HepG2 (cell line): ENCODE measurements at regions not wholly inside any gene's neighbourhood (a gene's known extent, or its start where the extent isn't known, plus 50 kb on each side); places are given as distances from the start of the nearest gene placed in this dataset.

ENCODE experiments used
- ATAC-seq: fragments of 200-7000 bp; cut with Tn5 transposase; 3 replicates; pipeline ENCODE4 v1.9.1; 2020; ENCODE audit warnings: mild to moderate bottlenecking, moderate library complexity
- BruUV-seq: library from RNA; stranded (reverse); fragments of 400-500 nt; replicated peaks from 2 replicates; lab custom pipeline; 2021; lab: Mats Ljungman, UMichigan
- CTCF ChIA-PET: fragments of 300-600 bp; formaldehyde crosslinking; extraction: SDS; loops from one replicate; lab custom pipeline; 2021; ENCODE audit warnings: low total read pairs, inconsistent platforms, low intra/inter-chr PET ratio; lab: Yijun Ruan, JAX
- POLR2A ChIA-PET: fragments of 350-600 bp; sonication (Branson Sonifier 250); formaldehyde crosslinking; loops from one replicate; lab custom pipeline; 2020; ENCODE audit warnings: antibody characterized with exemption, inconsistent platforms; lab: Yijun Ruan, JAX
- DNase-seq: peaks from one replicate; pipeline ENCODE4 v3.0.0-alpha.2; 2015; ENCODE audit warnings: low spot score
- FAIRE-seq: peaks from 3 replicates; lab custom pipeline; 2011; peaks lifted over from hg19 to GRCh38; lab: Jason Lieb, UNC
- H2AFZ ChIP-seq: one replicate; pipeline ENCODE4 v1.6.1; 2011; ENCODE audit warnings: low read length, inconsistent platforms
- H3K27ac ChIP-seq: fragments of 300-600 bp; 3 replicates; pipeline ENCODE4 v1.8.0; 2011; ENCODE audit warnings: mixed run types, mild to moderate bottlenecking, mixed read lengths, low read length, inconsistent platforms; ENCODE audit not compliant: insufficient read depth; ENCODE audit errors: extremely low read length
- H3K27me3 ChIP-seq, 2 experiments: fragments of 200-600 bp in 1 of 2; 2 replicates in 1 of 2; 3 replicates in 1 of 2; pipeline versions ENCODE4 v1.6.0 to v1.8.0; 2011; ENCODE audit warnings: low read length in 2 of 2, mild to moderate bottlenecking in 2 of 2, moderate library complexity in 2 of 2, inconsistent platforms in 1 of 2; ENCODE audit not compliant: insufficient read depth in 2 of 2, control insufficient read depth in 1 of 2
- H3K36me3 ChIP-seq, 2 experiments: fragments of 200-600 bp in 1 of 2; replicated peaks in 1 of 2; 2 replicates in 1 of 2; 3 replicates in 1 of 2; pipeline versions ENCODE4 v1.5.1 to v1.8.0; 2011; ENCODE audit warnings: low read length in 2 of 2, inconsistent platforms in 1 of 2; ENCODE audit not compliant: insufficient read depth in 2 of 2, control insufficient read depth in 1 of 2
- H3K4me1 ChIP-seq: 2 replicates; pipeline ENCODE4 v1.5.1; 2012; ENCODE audit warnings: low read length, inconsistent platforms; ENCODE audit not compliant: insufficient read depth
- H3K4me2 ChIP-seq: 2 replicates; pipeline ENCODE4 v1.6.0; 2011; ENCODE audit warnings: low read depth, low read length, inconsistent platforms
- H3K4me3 ChIP-seq, 3 experiments: fragments of 200-600 bp in 1 of 3; sonication (generic), shearing (Covaris generic) in 1 of 3; replicated peaks in 1 of 3; 2 replicates each; pipeline ENCODE4 v1.5.1; 2011 to 2016; ENCODE audit warnings: low read length in 3 of 3, inconsistent platforms in 2 of 3, low read depth in 2 of 3, mild to moderate bottlenecking in 2 of 3, control low read depth in 1 of 3, mixed read lengths in 1 of 3; ENCODE audit not compliant: insufficient read depth in 1 of 3
- H3K79me2 ChIP-seq: one replicate; pipeline ENCODE4 v1.6.1; 2011; ENCODE audit warnings: low read length, inconsistent platforms; ENCODE audit not compliant: insufficient read depth
- H3K9ac ChIP-seq: 2 replicates; pipeline ENCODE4 v1.6.0; 2011; ENCODE audit warnings: mild to moderate bottlenecking, low read depth, low read length, inconsistent platforms; ENCODE audit not compliant: insufficient read depth
- H3K9me3 ChIP-seq: 2 replicates; pipeline ENCODE4 v1.5.1; 2012; ENCODE audit warnings: mild to moderate bottlenecking, low read length
- H4K20me1 ChIP-seq: 2 replicates; pipeline ENCODE4 v1.6.0; 2011; ENCODE audit warnings: inconsistent platforms, mild to moderate bottlenecking, low read length, moderate library complexity; ENCODE audit not compliant: insufficient read depth
- FOXM1 ChIP-seq: sonication (generic); formaldehyde crosslinking; IDR thresholded peaks from 2 replicates; pipeline ENCODE4 v1.5.0; 2020; ENCODE audit warnings: missing genetic modification reagents
- HDAC6 ChIP-seq: fragments of 200-600 bp; sonication (generic); IDR thresholded peaks from 2 replicates; pipeline ENCODE4 v1.7.0; 2017; ENCODE audit warnings: mild to moderate bottlenecking, antibody characterized with exemption, low read length, low read depth
- KDM2A ChIP-seq: sonication (generic); formaldehyde crosslinking; IDR thresholded peaks from 2 replicates; pipeline ENCODE4 v1.4.0; 2020; ENCODE audit warnings: low read depth, missing genetic modification reagents, borderline replicate concordance
- PRMT3 ChIP-seq: sonication (generic); formaldehyde crosslinking; IDR thresholded peaks from 2 replicates; pipeline ENCODE4 v1.8.1; 2022; ENCODE audit warnings: low read depth, mild to moderate bottlenecking, moderate library complexity, missing genetic modification reagents, borderline replicate concordance
- ZFP36L1 ChIP-seq: sonication (generic); formaldehyde crosslinking; IDR thresholded peaks from 2 replicates; pipeline ENCODE4 v1.8.0; 2022; ENCODE audit warnings: mild to moderate bottlenecking, missing genetic modification reagents, moderate library complexity
- ZMYM4 ChIP-seq: sonication (generic); formaldehyde crosslinking; IDR thresholded peaks from 2 replicates; pipeline ENCODE4 v1.8.1; 2023; ENCODE audit warnings: mild to moderate bottlenecking, missing genetic modification reagents
- ZNF225 ChIP-seq: sonication (generic); formaldehyde crosslinking; IDR thresholded peaks from 2 replicates; pipeline ENCODE4 v1.4.0; 2020; ENCODE audit warnings: mild to moderate bottlenecking, missing genetic modification reagents
- ZNF33A ChIP-seq: sonication (generic); formaldehyde crosslinking; IDR thresholded peaks from 2 replicates; pipeline ENCODE4 v1.5.1; 2020; ENCODE audit warnings: missing genetic modification reagents, mild to moderate bottlenecking, moderate library complexity, borderline replicate concordance
- ZNF550 ChIP-seq: sonication (generic); formaldehyde crosslinking; IDR thresholded peaks from 2 replicates; pipeline ENCODE4 v1.4.0; 2020; ENCODE audit warnings: mild to moderate bottlenecking, missing genetic modification reagents, borderline replicate concordance
- ZNF569 ChIP-seq: sonication (generic); formaldehyde crosslinking; IDR thresholded peaks from 2 replicates; pipeline ENCODE4 v1.5.0; 2020; ENCODE audit warnings: mild to moderate bottlenecking, missing genetic modification reagents, moderate library complexity, borderline replicate concordance
- ZNF570 ChIP-seq: sonication (generic); formaldehyde crosslinking; IDR thresholded peaks from 2 replicates; pipeline ENCODE4 v1.4.0; 2020; ENCODE audit warnings: mild to moderate bottlenecking, missing genetic modification reagents, borderline replicate concordance
- ZNF607 ChIP-seq: sonication (generic); formaldehyde crosslinking; IDR thresholded peaks from 2 replicates; pipeline ENCODE4 v1.5.1; 2020; ENCODE audit warnings: missing genetic modification reagents, mild to moderate bottlenecking, borderline replicate concordance
- ZNF7 ChIP-seq: IDR thresholded peaks from 2 replicates; pipeline ENCODE4 v1.6.1; 2016; ENCODE audit warnings: missing biosample characterization, missing genetic modification reagents
- ZSCAN21 ChIP-seq: sonication (generic); formaldehyde crosslinking; IDR thresholded peaks from 2 replicates; pipeline ENCODE4 v1.8.0; 2022; ENCODE audit warnings: mild to moderate bottlenecking, missing genetic modification reagents, moderate library complexity, borderline replicate concordance
- ZSCAN25 ChIP-seq: sonication (generic); formaldehyde crosslinking; IDR thresholded peaks from 2 replicates; pipeline ENCODE4 v1.8.0; 2022; ENCODE audit warnings: mild to moderate bottlenecking, missing genetic modification reagents
- WGBS: methylation state at CpG from one replicate; pipeline ENCODE4 v1.1.6; 2017; ENCODE audit warnings: low lambda C conversion rate; 5-methylcytosine and 5-hydroxymethylcytosine counted together
- in situ Hi-C: cut with HindIII; loops from 2 replicates; pipeline ENCODE4 v1.10.0; 2017; ENCODE audit warnings: low pct_unique_long_range_greater_than_20kb; ENCODE audit not compliant: extremely low pct_ligation_motif_present
- intact Hi-C: fragments of 100-400 bp; cut with micrococcal nuclease; formaldehyde crosslinking; loops from one replicate; pipeline ENCODE4 v1.10.0; 2022; ENCODE audit not compliant: unreplicated experiment
- TF ChIP-seq, protein P1 (sequence below): sonication (generic); IDR thresholded peaks from 2 replicates; pipeline ENCODE4 v1.6.1; 2016; ENCODE audit warnings: low read depth, borderline replicate concordance
- TF ChIP-seq, protein P2 (sequence below): fragments of 450-650 bp; IDR thresholded peaks from 2 replicates; pipeline ENCODE4 v1.6.1; 2017
- TF ChIP-seq, protein P3 (sequence below): sonication (generic); formaldehyde crosslinking; IDR thresholded peaks from 2 replicates; pipeline ENCODE4 v1.5.0; 2020; ENCODE audit warnings: mild to moderate bottlenecking, missing genetic modification reagents

DNA sequence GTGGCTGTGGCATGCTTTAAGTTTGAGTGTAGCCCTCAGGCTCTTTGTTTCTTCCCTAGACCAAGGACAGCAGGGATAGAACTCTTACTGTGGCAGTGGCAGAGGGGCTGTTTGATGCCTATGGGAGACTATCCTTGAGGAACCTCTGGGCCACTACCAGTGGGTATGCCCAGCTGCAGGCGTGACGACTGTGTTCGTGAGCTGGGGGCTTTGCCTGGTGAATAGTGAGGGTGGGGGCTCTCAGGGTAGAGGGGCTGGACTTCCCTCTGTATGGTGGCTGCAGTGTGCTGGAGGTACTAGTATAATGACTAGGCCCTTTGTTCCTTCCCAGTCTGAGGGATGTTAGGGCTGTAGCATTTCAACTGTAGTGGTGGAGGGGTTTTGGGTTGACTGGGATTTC is 1242.0 kb downstream of the KHDRBS2 start:
- Histone ChIP-seq H3K79me2 (no peaks in the 10 kb centered on the region), H2AFZ (no peak overlapping the region), H3K9me3 (peaks cover 63% of the 10 kb centered on the region), H3K4me1 (no peaks in the 10 kb centered on the region), H4K20me1 (no peaks in the 10 kb centered on the region), H3K36me3 (no peaks in the 10 kb centered on the region), H3K27me3 (no peaks in the 10 kb centered on the region), H3K27ac (no peak overlapping the region), H3K4me2 (no peak overlapping the region), H3K4me3 (no peak overlapping the region), H3K9ac (no peak overlapping the region)
- DNase-seq (no peak), ATAC-seq (no peak), FAIRE-seq (no peak)
- no CpG with 5 or more reads among the region's 3 CpGs for WGBS
- intact Hi-C loops = no loop called here
- in situ Hi-C loops = no loop called here
- no TSS peak for BruUV-seq
- TF ChIP-seq ZMYM4 (no peak), ZNF570 (CRISPR knock-in tag) (no peak), ZSCAN25 (CRISPR knock-in tag) (no peak), ZNF550 (CRISPR knock-in tag) (no peak), ZNF33A (CRISPR knock-in tag) (no peak), ZNF569 (CRISPR knock-in tag) (no peak), ZSCAN21 (CRISPR knock-in tag) (no peak), ZNF7 (no peak), KDM2A (CRISPR knock-in tag) (no peak), ZNF607 (CRISPR knock-in tag) (no peak), HDAC6 (no peak), ZFP36L1 (CRISPR knock-in tag) (no peak), ZNF225 (CRISPR knock-in tag) (no peak), PRMT3 (CRISPR knock-in tag) (no peak), FOXM1 (CRISPR knock-in tag) (no peak)
- TF ChIP-seq, protein P1, sequence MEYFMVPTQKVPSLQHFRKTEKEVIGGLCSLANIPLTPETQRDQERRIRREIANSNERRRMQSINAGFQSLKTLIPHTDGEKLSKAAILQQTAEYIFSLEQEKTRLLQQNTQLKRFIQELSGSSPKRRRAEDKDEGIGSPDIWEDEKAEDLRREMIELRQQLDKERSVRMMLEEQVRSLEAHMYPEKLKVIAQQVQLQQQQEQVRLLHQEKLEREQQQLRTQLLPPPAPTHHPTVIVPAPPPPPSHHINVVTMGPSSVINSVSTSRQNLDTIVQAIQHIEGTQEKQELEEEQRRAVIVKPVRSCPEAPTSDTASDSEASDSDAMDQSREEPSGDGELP = no peak
- TF ChIP-seq, protein P2, sequence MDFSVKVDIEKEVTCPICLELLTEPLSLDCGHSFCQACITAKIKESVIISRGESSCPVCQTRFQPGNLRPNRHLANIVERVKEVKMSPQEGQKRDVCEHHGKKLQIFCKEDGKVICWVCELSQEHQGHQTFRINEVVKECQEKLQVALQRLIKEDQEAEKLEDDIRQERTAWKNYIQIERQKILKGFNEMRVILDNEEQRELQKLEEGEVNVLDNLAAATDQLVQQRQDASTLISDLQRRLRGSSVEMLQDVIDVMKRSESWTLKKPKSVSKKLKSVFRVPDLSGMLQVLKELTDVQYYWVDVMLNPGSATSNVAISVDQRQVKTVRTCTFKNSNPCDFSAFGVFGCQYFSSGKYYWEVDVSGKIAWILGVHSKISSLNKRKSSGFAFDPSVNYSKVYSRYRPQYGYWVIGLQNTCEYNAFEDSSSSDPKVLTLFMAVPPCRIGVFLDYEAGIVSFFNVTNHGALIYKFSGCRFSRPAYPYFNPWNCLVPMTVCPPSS = no peak
- TF ChIP-seq, protein P3, sequence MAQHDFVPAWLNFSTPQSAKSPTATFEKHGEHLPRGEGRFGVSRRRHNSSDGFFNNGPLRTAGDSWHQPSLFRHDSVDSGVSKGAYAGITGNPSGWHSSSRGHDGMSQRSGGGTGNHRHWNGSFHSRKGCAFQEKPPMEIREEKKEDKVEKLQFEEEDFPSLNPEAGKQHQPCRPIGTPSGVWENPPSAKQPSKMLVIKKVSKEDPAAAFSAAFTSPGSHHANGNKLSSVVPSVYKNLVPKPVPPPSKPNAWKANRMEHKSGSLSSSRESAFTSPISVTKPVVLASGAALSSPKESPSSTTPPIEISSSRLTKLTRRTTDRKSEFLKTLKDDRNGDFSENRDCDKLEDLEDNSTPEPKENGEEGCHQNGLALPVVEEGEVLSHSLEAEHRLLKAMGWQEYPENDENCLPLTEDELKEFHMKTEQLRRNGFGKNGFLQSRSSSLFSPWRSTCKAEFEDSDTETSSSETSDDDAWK (CRISPR knock-in tag) = no peak
- CTCF ChIA-PET = no interaction called here
- POLR2A ChIA-PET = no interaction called here
